UCSD-AML1 (cell line): ENCODE measurements at regions not wholly inside any gene's neighbourhood (a gene's known extent, or its start where the extent isn't known, plus 50 kb on each side); places are given as distances from the start of the nearest gene placed in this dataset.

ENCODE experiments used
- DNase-seq: peaks from one replicate; lab custom pipeline; 2025; ENCODE audit not compliant: unreplicated experiment; lab: John Stamatoyannopoulos, UW

- peak; percentile 41 for DNase-seq
Measured at GRCh38 chr4:177047070-177047850, 254.5 kb upstream of the VEGFC start.

- no peak for DNase-seq
Measured at GRCh38 chr4:177047851-177048174, 255.1 kb upstream of the VEGFC start.

- peak; percentile 14 for DNase-seq
Measured at GRCh38 chr4:177051473-177052060, 258.1 kb upstream of the NEIL3 start.

- DNase-seq = no peak
Measured at GRCh38 chr4:177052211-177052934, 257.3 kb upstream of the NEIL3 start.

GRCh38 chr4:177057186-177057585 is 252.5 kb upstream of the NEIL3 start:
- DNase-seq = no peak

- DNase-seq = no peak
Measured at GRCh38 chr4:177064116-177064515, 245.6 kb upstream of the NEIL3 start.

GRCh38 chr4:177064729-177065394 is 244.8 kb upstream of the NEIL3 start:
- no peak for DNase-seq

GRCh38 chr4:177066746-177067145 is 242.9 kb upstream of the NEIL3 start:
- DNase-seq = no peak

GRCh38 chr4:177070533-177071058 is 239.1 kb upstream of the NEIL3 start:
- DNase-seq = no peak

- DNase-seq = no peak
Measured at GRCh38 chr4:177077095-177077971, 232.3 kb upstream of the NEIL3 start.

GRCh38 chr4:177079327-177079726 is 230.3 kb upstream of the NEIL3 start:
- DNase-seq = no peak

GRCh38 chr4:177080388-177080787 is 229.3 kb upstream of the NEIL3 start:
- DNase-seq = no peak

- no peak for DNase-seq
Measured at GRCh38 chr4:177087060-177087459, 222.6 kb upstream of the NEIL3 start.

- DNase-seq = no peak
Measured at GRCh38 chr4:177087499-177087898, 222.2 kb upstream of the NEIL3 start.

- DNase-seq = no peak
Measured at GRCh38 chr4:177091515-177091914, 218.2 kb upstream of the NEIL3 start.

GRCh38 chr4:177092807-177093206 is 216.9 kb upstream of the NEIL3 start:
- no peak for DNase-seq

GRCh38 chr4:177093964-177094363 is 215.7 kb upstream of the NEIL3 start:
- no peak for DNase-seq

- DNase-seq = no peak
Measured at GRCh38 chr4:177097291-177097690, 212.4 kb upstream of the NEIL3 start.

GRCh38 chr4:177099211-177099610 is 210.5 kb upstream of the NEIL3 start:
- DNase-seq = no peak

GRCh38 chr4:177100307-177100706 is 209.4 kb upstream of the NEIL3 start:
- no peak for DNase-seq
